HG03097 (cell line): ENCODE measurements at regions not wholly inside any gene's neighbourhood (a gene's known extent, or its start where the extent isn't known, plus 50 kb on each side); places are given as distances from the start of the nearest gene placed in this dataset.

Experiments
- ATAC-seq: cut with Tn5 transposase; IDR thresholded peaks from one replicate; pipeline ENCODE4 v1.9.1; 2021; ENCODE audit not compliant: unreplicated experiment, low FRiP score

- ATAC-seq = no peak
Observed at GRCh38 chr4:23360718-23361117, 529.1 kb downstream of the PPARGC1A start.

GRCh38 chr4:23355258-23355657, 534.6 kb downstream of the PPARGC1A start:
- ATAC-seq = no peak

- no peak for ATAC-seq
Observed at GRCh38 chr4:23353200-23353599, 536.6 kb downstream of the PPARGC1A start.

GRCh38 chr4:23348789-23349498, 540.9 kb downstream of the PPARGC1A start:
- ATAC-seq = no peak

- no peak for ATAC-seq
Observed at GRCh38 chr4:23337292-23337691, 552.6 kb downstream of the PPARGC1A start.

- peak; percentile 84 for ATAC-seq
Observed at GRCh38 chr4:23333946-23334878, 555.6 kb downstream of the PPARGC1A start.

- ATAC-seq = peak; percentile 3
Observed at GRCh38 chr4:23333556-23333945, 556.3 kb downstream of the PPARGC1A start.

- ATAC-seq = no peak
Observed at GRCh38 chr4:23332313-23332712, 557.5 kb downstream of the PPARGC1A start.

GRCh38 chr4:23327120-23327519, 562.7 kb downstream of the PPARGC1A start:
- ATAC-seq = no peak

GRCh38 chr4:23324021-23324690, 565.7 kb downstream of the PPARGC1A start:
- no peak for ATAC-seq

GRCh38 chr4:23323436-23323835, 566.4 kb downstream of the PPARGC1A start:
- ATAC-seq = no peak

- ATAC-seq = no peak
Observed at GRCh38 chr4:23322732-23323131, 567.1 kb downstream of the PPARGC1A start.

GRCh38 chr4:23320931-23321587, 568.8 kb downstream of the PPARGC1A start:
- no peak for ATAC-seq

- ATAC-seq = no peak
Observed at GRCh38 chr4:23312686-23313085, 577.2 kb downstream of the PPARGC1A start.

GRCh38 chr4:23311983-23312382, 577.9 kb downstream of the PPARGC1A start:
- no peak for ATAC-seq

GRCh38 chr4:23305026-23305425, 584.8 kb downstream of the PPARGC1A start:
- ATAC-seq = no peak

- no peak for ATAC-seq
Observed at GRCh38 chr4:23298371-23298770, 591.5 kb downstream of the PPARGC1A start.

- no peak for ATAC-seq
Observed at GRCh38 chr4:23297327-23297726, 592.5 kb downstream of the PPARGC1A start.

GRCh38 chr4:23291139-23291538, 598.4 kb downstream of the GBA3 start:
- no peak for ATAC-seq

- ATAC-seq = no peak
Observed at GRCh38 chr4:23290656-23291055, 597.9 kb downstream of the GBA3 start.
